Cardiac muscle cell (in vitro differentiated cells and primary cell): ENCODE measurements at regions not wholly inside any gene's neighbourhood (a gene's known extent, or its start where the extent isn't known, plus 50 kb on each side); places are given as distances from the start of the nearest gene placed in this dataset.

Source experiments
- DNase-seq, 2 donors: peaks; one replicate each; pipeline versions ENCODE4 v3.0.0 to v3.0.0-alpha.2; 2010 to 2017; ENCODE audit warnings: low read depth in 1 of 2, low spot score in 1 of 2
- H3K27ac ChIP-seq: fragments of 200-600 bp; sonication (generic); 2 replicates; pipeline ENCODE4 v1.5.1; 2016
- H3K27me3 ChIP-seq: fragments of 200-600 bp; sonication (generic); 2 replicates; pipeline ENCODE4 v1.6.0; 2016; ENCODE audit warnings: control low read depth
- H3K36me3 ChIP-seq: fragments of 200-600 bp; sonication (generic); 2 replicates; pipeline ENCODE4 v1.5.1; 2016; ENCODE audit warnings: control low read depth
- H3K4me1 ChIP-seq: fragments of 200-600 bp; sonication (generic); 2 replicates; pipeline ENCODE4 v1.8.1; 2017; ENCODE audit warnings: low read depth, mild to moderate bottlenecking, mixed run types
- H3K4me3 ChIP-seq: fragments of 200-600 bp; sonication (generic); 2 replicates; pipeline ENCODE4 v1.5.1; 2016; ENCODE audit warnings: mild to moderate bottlenecking
- H3K9me3 ChIP-seq: fragments of 200-600 bp; sonication (generic); 2 replicates; pipeline ENCODE4 v1.5.1; 2017; ENCODE audit warnings: low read depth, mild to moderate bottlenecking, control low read depth
- CTCF ChIP-seq: IDR thresholded peaks from 2 replicates; pipeline ENCODE4 v1.5.1; 2012; ENCODE audit warnings: low read depth, mild to moderate bottlenecking, low read length

GRCh38 chr3:124451630-124452317 lies 278.5 kb upstream of the UMPS start:
- H3K4me3 ChIP-seq = no peak overlapping the region
- DNase-seq = no peak
- no peak overlapping the region for H3K27ac ChIP-seq
- H3K9me3 ChIP-seq = no peaks in the 10 kb centered on the region
- H3K4me1 ChIP-seq = no peaks in the 10 kb centered on the region
- no peaks in the 10 kb centered on the region for H3K27me3 ChIP-seq
- no peak for TF ChIP-seq CTCF
- H3K36me3 ChIP-seq = no peaks in the 10 kb centered on the region

- DNase-seq = no peak
- no peak overlapping the region for H3K4me3 ChIP-seq
- no peaks in the 10 kb centered on the region for H3K4me1 ChIP-seq
- no peaks in the 10 kb centered on the region for H3K9me3 ChIP-seq
- H3K27ac ChIP-seq = no peak overlapping the region
- H3K36me3 ChIP-seq = no peaks in the 10 kb centered on the region
- TF ChIP-seq CTCF = no peak
- H3K27me3 ChIP-seq = no peaks in the 10 kb centered on the region
Observed at GRCh38 chr3:124453189-124453588, 277.1 kb upstream of the UMPS start.

- H3K36me3 ChIP-seq = no peaks in the 10 kb centered on the region
- no peak for TF ChIP-seq CTCF
- DNase-seq = no peak
Observed at GRCh38 chr3:124455891-124456290, 274.4 kb upstream of the UMPS start.

GRCh38 chr3:124456506-124456905 lies 273.7 kb upstream of the UMPS start:
- Histone ChIP-seq H3K27me3 (no peaks in the 10 kb centered on the region), H3K4me3 (no peak overlapping the region), H3K27ac (no peak overlapping the region), H3K4me1 (no peaks in the 10 kb centered on the region), H3K36me3 (no peaks in the 10 kb centered on the region), H3K9me3 (no peaks in the 10 kb centered on the region)
- DNase-seq = no peak
- no peak for TF ChIP-seq CTCF

More at GRCh38 chr3:124455891-124456290, 274.4 kb upstream of the UMPS start:
- Histone ChIP-seq H3K27me3 (no peaks in the 10 kb centered on the region), H3K4me1 (no peaks in the 10 kb centered on the region), H3K4me3 (no peak overlapping the region), H3K27ac (no peak overlapping the region), H3K9me3 (no peaks in the 10 kb centered on the region)

- no peak overlapping the region for H3K4me3 ChIP-seq
- H3K9me3 ChIP-seq = no peaks in the 10 kb centered on the region
- no peak for TF ChIP-seq CTCF
- no peaks in the 10 kb centered on the region for H3K27me3 ChIP-seq
- no peak overlapping the region for H3K27ac ChIP-seq
- H3K4me1 ChIP-seq = no peaks in the 10 kb centered on the region
- H3K36me3 ChIP-seq = no peaks in the 10 kb centered on the region
- no peak for DNase-seq
Observed at GRCh38 chr3:124459678-124460077, 270.6 kb upstream of the UMPS start.

- no peak for TF ChIP-seq CTCF
- Histone ChIP-seq H3K4me3 (no peak overlapping the region), H3K27me3 (no peaks in the 10 kb centered on the region), H3K4me1 (no peaks in the 10 kb centered on the region), H3K9me3 (no peaks in the 10 kb centered on the region), H3K27ac (no peak overlapping the region), H3K36me3 (no peaks in the 10 kb centered on the region)
- DNase-seq = no peak
Observed at GRCh38 chr3:124461126-124461525, 269.1 kb upstream of the UMPS start.
